ENCODE measurements at regions not wholly inside any gene's neighbourhood (a gene's known extent, or its start where the extent isn't known, plus 50 kb on each side); places are given as distances from the start of the nearest gene placed in this dataset.
"Not testable (repeated sequence)": the region's sequence is repeated elsewhere in the genome, so short reads cannot be mapped to it uniquely, and the experiment has no call there.

GRCh38 chr12:124086299-124086898 lies 113.4 kb downstream of the ZNF664 start:
- DNase-seq, result no peak
- H3K9me3 Mint-ChIP-seq, result no peaks in the 10 kb centered on the region
- H3K4me3 Mint-ChIP-seq, result no peak overlapping the region
- no peak for TF ChIP-seq CTCF (IDR thresholded peaks at IDR 0.05)
- H3K36me3 Mint-ChIP-seq (ENCODE audit: low read depth), result no peaks in the 10 kb centered on the region
- H3K4me1 Mint-ChIP-seq (ENCODE audit: low read depth), result no peaks in the 10 kb centered on the region
- no peak overlapping the region for H3K27ac Mint-ChIP-seq
- H3K27me3 Mint-ChIP-seq (ENCODE audit: insufficient read depth), result peaks cover 8% of the 10 kb centered on the region

GRCh38 chr12:124087266-124088051 lies 114.4 kb downstream of the ZNF664 start:
- H3K4me1 Mint-ChIP-seq (ENCODE audit: low read depth), result no peaks in the 10 kb centered on the region
- DNase-seq, result no peak
- H3K27ac Mint-ChIP-seq, result no peak overlapping the region
- no peak for TF ChIP-seq CTCF (IDR thresholded peaks at IDR 0.05)
- no peak overlapping the region for H3K4me3 Mint-ChIP-seq
- H3K9me3 Mint-ChIP-seq, result no peaks in the 10 kb centered on the region
- peaks cover 8% of the 10 kb centered on the region for H3K27me3 Mint-ChIP-seq (ENCODE audit: insufficient read depth)
- no peaks in the 10 kb centered on the region for H3K36me3 Mint-ChIP-seq (ENCODE audit: low read depth)

- Mint-ChIP-seq H3K27me3 (ENCODE audit: insufficient read depth) (peaks cover 7% of the 10 kb centered on the region), H3K4me1 (ENCODE audit: low read depth) (no peaks in the 10 kb centered on the region), H3K4me3 (no peak overlapping the region), H3K36me3 (ENCODE audit: low read depth) (no peaks in the 10 kb centered on the region), H3K27ac (no peak overlapping the region), H3K9me3 (no peaks in the 10 kb centered on the region)
- no peak for TF ChIP-seq CTCF (IDR thresholded peaks at IDR 0.05)
- no peak for DNase-seq
These were observed 115.3 kb downstream of the ZNF664 start for GRCh38 chr12:124088217-124088907.

GRCh38 chr12:124089181-124089914 lies 116.3 kb downstream of the ZNF664 start:
- not testable (repeated sequence) for H3K27me3 Mint-ChIP-seq (ENCODE audit: insufficient read depth)

GRCh38 chr12:124091835-124092234 lies 118.8 kb downstream of the ZNF664 start:
- peaks cover 8% of the 10 kb centered on the region for H3K27me3 Mint-ChIP-seq (ENCODE audit: insufficient read depth)
- no peak for TF ChIP-seq CTCF (IDR thresholded peaks at IDR 0.05)
- no peak overlapping the region for H3K4me3 Mint-ChIP-seq
- no peak for DNase-seq
- no peak overlapping the region for H3K27ac Mint-ChIP-seq
- no peaks in the 10 kb centered on the region for H3K36me3 Mint-ChIP-seq (ENCODE audit: low read depth)
- no peaks in the 10 kb centered on the region for H3K9me3 Mint-ChIP-seq
- H3K4me1 Mint-ChIP-seq (ENCODE audit: low read depth), result no peaks in the 10 kb centered on the region

More at GRCh38 chr12:124089181-124089914, 116.3 kb downstream of the ZNF664 start:
- not testable (repeated sequence) for H3K9me3 Mint-ChIP-seq; H3K4me3 Mint-ChIP-seq; DNase-seq; H3K36me3 Mint-ChIP-seq (ENCODE audit: low read depth); H3K4me1 Mint-ChIP-seq (ENCODE audit: low read depth); H3K27ac Mint-ChIP-seq

GRCh38 chr12:124092532-124092931 lies 119.5 kb downstream of the ZNF664 start:
- not testable (repeated sequence) for H3K27ac Mint-ChIP-seq; H3K4me3 Mint-ChIP-seq; H3K4me1 Mint-ChIP-seq (ENCODE audit: low read depth); H3K9me3 Mint-ChIP-seq; H3K36me3 Mint-ChIP-seq (ENCODE audit: low read depth); DNase-seq
- peaks cover 14% of the 10 kb centered on the region for H3K27me3 Mint-ChIP-seq (ENCODE audit: insufficient read depth)

Data from HFFc6 (cell line).